Liver (tissue), 8 donors: ENCODE measurements at regions not wholly inside any gene's neighbourhood (a gene's known extent, or its start where the extent isn't known, plus 50 kb on each side); places are given as distances from the start of the nearest gene placed in this dataset.
A peak's percentile ranks its signal among the peaks of the same experiment; 100 is the strongest.

Source experiments
- DNase-seq: peaks from one replicate; pipeline ENCODE4 v3.0.0-alpha.2; 2017; ENCODE audit warnings: low spot score
- H3K27ac ChIP-seq, 2 donors: one replicate each; pipeline ENCODE4 v1.7.0; 2013; ENCODE audit warnings: inconsistent platforms in 2 of 2, low read length in 2 of 2, control low read depth in 1 of 2, low read depth in 1 of 2, mild to moderate bottlenecking in 1 of 2
- H3K27me3 ChIP-seq, 4 donors: one replicate each; pipeline versions ENCODE4 v1.6.1 to v1.7.0; 2013; ENCODE audit warnings: low read length in 3 of 4, inconsistent platforms in 1 of 4, mild to moderate bottlenecking in 1 of 4, moderate library complexity in 1 of 4; ENCODE audit not compliant: control insufficient read depth in 4 of 4, insufficient read depth in 4 of 4
- H3K36me3 ChIP-seq, 4 donors: one replicate each; pipeline versions ENCODE4 v1.6.1 to v1.7.0; 2013; ENCODE audit warnings: low read length in 3 of 4, mild to moderate bottlenecking in 3 of 4, low read depth in 1 of 4, moderate library complexity in 1 of 4; ENCODE audit not compliant: control insufficient read depth in 4 of 4, insufficient read depth in 3 of 4
- H3K4me1 ChIP-seq, 4 donors: one replicate each; pipeline versions ENCODE4 v1.6.1 to v1.7.0; 2013; ENCODE audit warnings: low read length in 3 of 4, mild to moderate bottlenecking in 3 of 4, moderate library complexity in 1 of 4; ENCODE audit not compliant: control insufficient read depth in 4 of 4, insufficient read depth in 4 of 4
- H3K4me3 ChIP-seq, 3 donors: one replicate each; pipeline versions ENCODE4 v1.6.1 to v1.7.0; 2013; ENCODE audit warnings: low read length in 3 of 3, control low read depth in 1 of 3, low read depth in 1 of 3, mild to moderate bottlenecking in 1 of 3
- H3K9ac ChIP-seq, 2 donors: one replicate each; pipeline ENCODE4 v1.7.0; 2013; ENCODE audit warnings: low read length in 2 of 2, mild to moderate bottlenecking in 2 of 2, moderate library complexity in 2 of 2, control low read depth in 1 of 2, low read depth in 1 of 2
- H3K9me3 ChIP-seq, 4 donors: one replicate each; pipeline versions ENCODE4 v1.6.1 to v1.7.0; 2013; ENCODE audit warnings: low read length in 3 of 4; ENCODE audit not compliant: control insufficient read depth in 4 of 4
- CTCF ChIP-seq: fragments of 150-350 bp; IDR thresholded peaks from 2 replicates; pipeline ENCODE4 v1.5.1; 2017; ENCODE audit warnings: improper control_type of control experiment, low read depth, low read length; ENCODE audit not compliant: missing input control
- EGR1 ChIP-seq, 2 donors: IDR thresholded peaks; 2 replicates each; pipeline ENCODE4 v1.6.1; 2016 to 2018; ENCODE audit warnings: antibody characterized with exemption in 2 of 2, low read depth in 2 of 2
- FOXA1 ChIP-seq: IDR thresholded peaks from 2 replicates; pipeline ENCODE4 v1.6.1; 2016; ENCODE audit warnings: antibody characterized with exemption
- FOXA2 ChIP-seq: IDR thresholded peaks from 2 replicates; pipeline ENCODE4 v1.6.1; 2016; ENCODE audit warnings: antibody characterized with exemption
- GABPA ChIP-seq, 2 donors: IDR thresholded peaks in 1 of 2; conservative IDR thresholded peaks in 1 of 2; 2 replicates each; pipeline ENCODE4 v1.6.1; 2016; ENCODE audit warnings: antibody characterized with exemption in 2 of 2, mild to moderate bottlenecking in 1 of 2, moderate library complexity in 1 of 2
- HNF4A ChIP-seq, 2 donors: conservative IDR thresholded peaks; 2 replicates each; pipeline ENCODE4 v1.6.1; 2016; ENCODE audit warnings: antibody characterized with exemption in 2 of 2, mild to moderate bottlenecking in 2 of 2
- HNF4G ChIP-seq: IDR thresholded peaks from 2 replicates; pipeline ENCODE4 v1.6.1; 2016; ENCODE audit warnings: antibody characterized with exemption
- JUND ChIP-seq, 2 donors: IDR thresholded peaks; 2 replicates each; pipeline ENCODE4 v1.6.1; 2016; ENCODE audit warnings: antibody characterized with exemption in 2 of 2
- MAX ChIP-seq: IDR thresholded peaks from 2 replicates; pipeline ENCODE4 v1.6.1; 2016; ENCODE audit warnings: antibody characterized with exemption
- NR2F2 ChIP-seq: IDR thresholded peaks from 2 replicates; pipeline ENCODE4 v1.6.1; 2016; ENCODE audit warnings: antibody characterized with exemption
- RAD21 ChIP-seq, 2 donors: IDR thresholded peaks; 2 replicates each; pipeline ENCODE4 v1.6.1; 2016; ENCODE audit warnings: antibody characterized with exemption in 2 of 2, mild to moderate bottlenecking in 2 of 2
- RXRA ChIP-seq, 2 donors: IDR thresholded peaks; 2 replicates each; pipeline ENCODE4 v1.6.1; 2017 to 2018; ENCODE audit warnings: antibody characterized with exemption in 2 of 2, mild to moderate bottlenecking in 1 of 2
- SP1 ChIP-seq: IDR thresholded peaks from 2 replicates; pipeline ENCODE4 v1.6.1; 2018; ENCODE audit warnings: antibody characterized with exemption, mild to moderate bottlenecking
- TAF1 ChIP-seq: conservative IDR thresholded peaks from 2 replicates; pipeline ENCODE4 v1.6.1; 2016; ENCODE audit warnings: antibody characterized with exemption, mild to moderate bottlenecking
- YY1 ChIP-seq: IDR thresholded peaks from 2 replicates; pipeline ENCODE4 v1.6.1; 2016; ENCODE audit warnings: antibody characterized with exemption, mild to moderate bottlenecking
- ZBTB33 ChIP-seq: IDR thresholded peaks from 2 replicates; pipeline ENCODE4 v1.6.1; 2016; ENCODE audit warnings: antibody characterized with exemption
- WGBS: extraction: QIAGEN DNeasy Blood & Tissue Kit; methylation state at CpG from one replicate; pipeline ENCODE4 v1.1.7; 2013; 5-methylcytosine and 5-hydroxymethylcytosine counted together
- donor health status: healthy.
- donor health status: healthy.
- donor health status: healthy.
- donor health status: healthy.
- donor health status: healthy.

GRCh38 chr3:170725285-170725731 lies 139.4 kb upstream of the SLC7A14 start:
- no peak for DNase-seq
- H3K4me3 ChIP-seq: no peak overlapping the region
- H3K36me3 ChIP-seq: no peaks in the 10 kb centered on the region
- no peak overlapping the region for H3K27ac ChIP-seq
- TF ChIP-seq RAD21 (IDR thresholded peaks at IDR 0.05) (peak in 1 of 2 donors; percentile 17), HNF4G (no peak), HNF4A (conservative IDR thresholded peaks at IDR 0.05) (peak in 1 of 2 donors; percentile 6), ZBTB33 (no peak)
- no peaks in the 10 kb centered on the region for H3K9me3 ChIP-seq
- no peak overlapping the region for H3K9ac ChIP-seq
- H3K27me3 ChIP-seq: no peaks in the 10 kb centered on the region
- peaks cover 0 to 3% (median 0%) of the 10 kb centered on the region in 4 donors for H3K4me1 ChIP-seq
- WGBS: 29% methylated on average over 2 of the region's 2 CpGs

GRCh38 chr3:170724599-170725280 lies 138.9 kb upstream of the SLC7A14 start:
- Histone ChIP-seq H3K4me1 (peaks cover 0 to 3% (median 0%) of the 10 kb centered on the region in 4 donors), H3K4me3 (no peak overlapping the region), H3K9me3 (no peaks in the 10 kb centered on the region), H3K36me3 (no peaks in the 10 kb centered on the region), H3K27ac (no peak overlapping the region), H3K27me3 (no peaks in the 10 kb centered on the region), H3K9ac (no peak overlapping the region)
- TF ChIP-seq CTCF (no peak), NR2F2 (no peak), GABPA (IDR thresholded peaks at IDR 0.05 in 1 of 2, conservative IDR thresholded peaks at IDR 0.05 in 1 of 2) (no peak), FOXA2 (no peak), HNF4G (no peak), RAD21 (IDR thresholded peaks at IDR 0.05) (no peak), RXRA (IDR thresholded peaks at IDR 0.05) (no peak), SP1 (no peak), JUND (IDR thresholded peaks at IDR 0.05) (no peak), MAX (no peak), YY1 (no peak), HNF4A (conservative IDR thresholded peaks at IDR 0.05) (no peak), EGR1 (IDR thresholded peaks at IDR 0.05; ENCODE audit: low read depth in 2 of 2) (no peak), FOXA1 (no peak), TAF1 (no peak)
- WGBS: 85% methylated on average over 1 of the region's 1 CpG
- no peak for DNase-seq
